Neural crest cell (in vitro differentiated cells): ENCODE measurements at regions not wholly inside any gene's neighbourhood (a gene's known extent, or its start where the extent isn't known, plus 50 kb on each side); places are given as distances from the start of the nearest gene placed in this dataset.

Source experiments
- DNase-seq: peaks from one replicate; pipeline ENCODE4 v3.0.0; 2021; ENCODE audit warnings: low read depth, mixed read lengths, low spot score
- H3K27ac Mint-ChIP-seq: one replicate; pipeline ENCODE4 v1.8.0; 2021; ENCODE audit warnings: mild to moderate bottlenecking, mixed read lengths; ENCODE audit not compliant: unreplicated experiment
- H3K27me3 Mint-ChIP-seq: 2 replicates; pipeline ENCODE4 v1.8.0; 2021; ENCODE audit warnings: low read depth, mild to moderate bottlenecking, mixed read lengths
- H3K36me3 Mint-ChIP-seq: 2 replicates; pipeline ENCODE4 v1.8.0; 2021; ENCODE audit warnings: low read depth, mild to moderate bottlenecking, mixed read lengths
- H3K4me1 Mint-ChIP-seq: 2 replicates; pipeline ENCODE4 v1.8.0; 2021; ENCODE audit warnings: mixed read lengths
- H3K4me3 Mint-ChIP-seq: one replicate; pipeline ENCODE4 v1.8.0; 2021; ENCODE audit warnings: mild to moderate bottlenecking, mixed read lengths
- H3K9me3 Mint-ChIP-seq: 2 replicates; pipeline ENCODE4 v1.8.0; 2021; ENCODE audit warnings: mixed read lengths
- TF ChIP-seq, protein P1 (sequence below): fragments of 200-600 bp; sonication (generic); conservative IDR thresholded peaks from 2 replicates; pipeline ENCODE4 v1.5.0; 2021; ENCODE audit warnings: antibody characterized with exemption, mild to moderate bottlenecking

DNA sequence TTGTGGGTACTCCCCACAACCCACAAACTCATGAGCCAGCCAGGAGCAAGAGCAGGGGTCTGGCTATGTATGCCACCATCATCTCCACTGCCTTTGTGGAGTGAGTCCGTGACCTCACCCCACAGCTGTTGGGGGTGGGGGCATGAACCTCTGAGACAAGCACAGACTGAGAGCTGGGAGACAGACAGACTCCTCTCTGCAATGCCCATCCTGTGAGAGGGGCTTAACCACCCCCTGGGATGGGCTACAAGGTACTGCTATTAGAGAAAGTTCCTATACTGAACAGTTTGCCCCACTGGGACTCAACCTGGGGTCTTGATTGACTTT lies 84.5 kb downstream of the PITPNM2 start:
- no peaks in the 10 kb centered on the region for H3K27me3 Mint-ChIP-seq
- no peak overlapping the region for H3K4me3 Mint-ChIP-seq
- peaks cover 16% of the 10 kb centered on the region for H3K4me1 Mint-ChIP-seq
- no peak overlapping the region for H3K27ac Mint-ChIP-seq
- no peaks in the 10 kb centered on the region for H3K36me3 Mint-ChIP-seq
- no peaks in the 10 kb centered on the region for H3K9me3 Mint-ChIP-seq
- TF ChIP-seq, protein P1, sequence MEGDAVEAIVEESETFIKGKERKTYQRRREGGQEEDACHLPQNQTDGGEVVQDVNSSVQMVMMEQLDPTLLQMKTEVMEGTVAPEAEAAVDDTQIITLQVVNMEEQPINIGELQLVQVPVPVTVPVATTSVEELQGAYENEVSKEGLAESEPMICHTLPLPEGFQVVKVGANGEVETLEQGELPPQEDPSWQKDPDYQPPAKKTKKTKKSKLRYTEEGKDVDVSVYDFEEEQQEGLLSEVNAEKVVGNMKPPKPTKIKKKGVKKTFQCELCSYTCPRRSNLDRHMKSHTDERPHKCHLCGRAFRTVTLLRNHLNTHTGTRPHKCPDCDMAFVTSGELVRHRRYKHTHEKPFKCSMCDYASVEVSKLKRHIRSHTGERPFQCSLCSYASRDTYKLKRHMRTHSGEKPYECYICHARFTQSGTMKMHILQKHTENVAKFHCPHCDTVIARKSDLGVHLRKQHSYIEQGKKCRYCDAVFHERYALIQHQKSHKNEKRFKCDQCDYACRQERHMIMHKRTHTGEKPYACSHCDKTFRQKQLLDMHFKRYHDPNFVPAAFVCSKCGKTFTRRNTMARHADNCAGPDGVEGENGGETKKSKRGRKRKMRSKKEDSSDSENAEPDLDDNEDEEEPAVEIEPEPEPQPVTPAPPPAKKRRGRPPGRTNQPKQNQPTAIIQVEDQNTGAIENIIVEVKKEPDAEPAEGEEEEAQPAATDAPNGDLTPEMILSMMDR: no peak
- no peak for DNase-seq

DNA sequence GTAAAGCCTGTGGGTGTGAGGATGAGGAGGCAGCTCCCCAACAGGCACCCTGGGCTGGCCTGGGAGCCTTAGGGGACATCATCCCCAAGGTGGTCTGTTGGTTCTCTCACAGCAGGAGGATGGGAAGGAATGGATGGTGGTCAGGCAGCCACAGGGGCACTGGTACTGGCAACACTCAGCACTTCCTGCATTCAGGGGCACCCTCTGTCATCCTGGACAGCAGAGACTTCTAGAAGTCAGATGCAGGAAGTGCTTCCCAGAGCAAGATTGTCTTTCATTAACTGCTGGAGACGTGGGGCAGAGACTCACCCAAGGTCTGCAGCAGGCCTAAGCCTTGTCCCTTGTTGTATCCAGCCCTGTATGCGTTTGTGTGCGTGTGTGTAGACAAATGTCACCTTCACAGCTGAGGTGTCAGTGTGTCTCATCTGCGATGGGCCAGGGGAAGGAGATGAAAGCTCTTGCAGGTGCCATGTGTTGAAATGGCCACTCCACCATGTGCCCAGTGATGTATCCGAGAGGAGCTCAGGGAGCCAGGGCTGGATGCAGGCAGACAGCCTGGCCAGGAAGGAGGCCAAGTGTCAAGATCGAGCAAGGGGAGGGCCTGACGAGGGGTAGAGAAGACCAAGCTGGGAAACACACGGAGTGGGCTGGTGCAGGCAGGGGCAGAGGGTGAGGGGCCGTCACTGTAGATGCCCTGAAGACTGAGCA lies 85.1 kb downstream of the PITPNM2 start:
- TF ChIP-seq, protein P1: no peak
- Mint-ChIP-seq H3K4me3 (no peak overlapping the region), H3K27me3 (no peaks in the 10 kb centered on the region), H3K27ac (peak overlapping the region; percentile 60), H3K36me3 (no peaks in the 10 kb centered on the region), H3K9me3 (no peaks in the 10 kb centered on the region), H3K4me1 (peaks cover 21% of the 10 kb centered on the region)
- no peak for DNase-seq

DNA sequence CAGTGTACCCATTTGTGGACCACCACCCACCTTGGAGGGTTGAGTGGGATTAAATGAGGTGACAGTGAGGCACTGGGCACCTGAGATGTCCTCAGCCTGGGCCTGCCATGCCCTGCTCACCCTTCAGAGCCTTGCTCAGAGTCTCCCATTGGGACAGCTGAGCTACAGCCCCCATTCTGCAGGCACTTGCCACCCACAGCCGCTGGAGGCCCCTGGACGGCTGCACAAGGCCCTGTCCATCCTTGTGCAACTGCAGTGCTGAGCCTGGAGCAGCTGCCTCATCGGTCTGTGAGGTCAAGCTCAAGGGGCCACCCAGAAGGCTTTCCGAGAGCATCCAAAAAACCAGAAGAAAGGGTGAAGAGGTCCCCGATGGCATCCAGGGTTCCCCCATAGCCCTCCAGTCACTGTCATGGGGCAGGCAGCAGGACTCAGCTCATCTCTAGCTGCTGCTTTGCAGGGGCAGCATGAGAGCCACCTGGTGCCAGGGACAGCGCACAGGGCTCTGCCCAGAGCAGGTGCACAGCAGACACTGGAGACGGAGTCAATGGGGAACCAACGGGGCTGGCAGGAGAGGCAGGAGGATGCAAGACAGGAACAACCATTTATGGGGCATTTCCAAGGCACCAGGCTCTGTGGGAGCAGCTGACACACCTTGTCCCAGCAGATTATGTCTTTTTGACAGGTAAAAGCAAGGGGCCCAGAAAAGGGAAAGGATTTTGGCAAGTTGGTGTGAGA lies 84.6 kb downstream of the ARL6IP4 start:
- H3K36me3 Mint-ChIP-seq: no peaks in the 10 kb centered on the region
- peaks cover 23% of the 10 kb centered on the region for H3K4me1 Mint-ChIP-seq
- no peaks in the 10 kb centered on the region for H3K27me3 Mint-ChIP-seq
- H3K27ac Mint-ChIP-seq: no peak overlapping the region
- DNase-seq: no peak
- H3K4me3 Mint-ChIP-seq: no peak overlapping the region
- TF ChIP-seq, protein P1: no peak
- H3K9me3 Mint-ChIP-seq: no peaks in the 10 kb centered on the region

DNA sequence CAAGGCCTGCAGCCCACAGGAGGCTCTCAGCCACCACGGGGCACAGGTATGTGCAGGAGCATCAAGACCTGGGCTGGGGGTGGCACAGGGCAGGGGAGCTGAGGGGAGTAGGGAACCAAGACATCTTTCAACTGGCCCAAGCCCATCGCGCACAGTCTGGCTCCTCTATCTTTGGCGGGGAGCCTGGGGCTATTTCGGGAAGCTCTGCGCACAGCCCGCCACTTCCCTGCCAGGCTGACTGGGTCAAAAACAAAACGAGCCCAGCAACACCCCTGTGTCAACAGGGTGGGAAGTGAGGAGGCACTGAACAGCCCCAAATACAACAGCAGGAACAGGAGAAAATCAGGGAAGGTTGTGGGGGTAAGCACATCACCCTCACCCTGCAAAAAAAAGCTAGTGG lies 83.9 kb downstream of the ARL6IP4 start:
- H3K27me3 Mint-ChIP-seq: no peaks in the 10 kb centered on the region
- no peak overlapping the region for H3K4me3 Mint-ChIP-seq
- no peak for DNase-seq
- peaks cover 27% of the 10 kb centered on the region for H3K4me1 Mint-ChIP-seq
- TF ChIP-seq, protein P1: no peak
- no peaks in the 10 kb centered on the region for H3K9me3 Mint-ChIP-seq
- H3K36me3 Mint-ChIP-seq: no peaks in the 10 kb centered on the region
- no peak overlapping the region for H3K27ac Mint-ChIP-seq

DNA sequence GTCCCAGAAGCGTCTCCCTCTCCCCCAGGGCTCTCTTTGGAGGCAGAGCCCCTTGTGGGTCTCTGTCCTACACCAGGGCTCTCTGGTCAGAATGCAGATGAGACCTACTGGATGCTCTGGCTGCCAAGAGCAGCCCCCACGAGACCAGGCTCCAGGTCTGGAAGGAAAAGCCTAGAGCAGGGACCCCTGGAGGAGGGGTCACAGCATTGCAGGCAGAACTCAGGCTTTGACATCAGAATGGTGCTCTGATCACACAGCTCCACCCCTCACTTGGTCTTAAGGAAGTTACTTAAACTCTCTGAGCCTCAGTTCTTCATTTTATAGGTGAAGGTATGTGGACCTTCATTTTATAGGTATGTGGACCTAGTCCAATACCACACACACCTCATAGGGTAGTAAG lies 83.1 kb downstream of the ARL6IP4 start:
- TF ChIP-seq, protein P1: peak; percentile 49
- Mint-ChIP-seq H3K4me3 (no peak overlapping the region), H3K27ac (no peak overlapping the region), H3K9me3 (no peaks in the 10 kb centered on the region), H3K4me1 (peaks cover 32% of the 10 kb centered on the region), H3K36me3 (no peaks in the 10 kb centered on the region), H3K27me3 (no peaks in the 10 kb centered on the region)
- peak; percentile 16 for DNase-seq
